GM12801 (cell line): ENCODE measurements at regions not wholly inside any gene's neighbourhood (a gene's known extent, or its start where the extent isn't known, plus 50 kb on each side); places are given as distances from the start of the nearest gene placed in this dataset.

Experiments used
- CTCF ChIP-seq: IDR thresholded peaks from one replicate; pipeline ENCODE4 v1.5.1; 2011; ENCODE audit warnings: control low read depth; ENCODE audit not compliant: insufficient read length; ENCODE audit errors: extremely low read depth

DNA sequence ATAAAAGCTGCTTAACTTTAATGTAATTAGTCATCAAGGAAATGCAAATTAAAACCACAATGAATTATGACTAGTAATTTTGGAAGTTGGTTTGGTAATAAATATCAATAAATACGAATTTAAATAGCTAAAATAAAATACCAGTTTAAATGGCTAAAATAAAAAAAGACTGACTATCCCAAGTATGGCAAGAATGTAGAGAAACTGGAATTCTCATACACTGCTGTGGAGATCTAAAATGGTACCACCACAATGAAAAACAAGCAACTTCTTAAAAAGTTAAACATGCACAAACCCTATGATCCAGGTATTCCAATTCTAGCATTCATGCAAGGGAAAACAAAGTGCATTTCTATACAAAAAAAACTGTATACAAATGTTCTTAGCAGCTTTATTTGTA lies 382.6 kb upstream of the NR5A2 start:
- no peak for TF ChIP-seq CTCF

- TF ChIP-seq CTCF, result no peak
These were observed 380.7 kb upstream of the NR5A2 start for GRCh38 chr1:199646761-199647160.

GRCh38 chr1:199657449-199657848 lies 370.1 kb upstream of the NR5A2 start:
- TF ChIP-seq CTCF, result no peak

GRCh38 chr1:199660071-199660470 lies 367.4 kb upstream of the NR5A2 start:
- TF ChIP-seq CTCF, result no peak

DNA sequence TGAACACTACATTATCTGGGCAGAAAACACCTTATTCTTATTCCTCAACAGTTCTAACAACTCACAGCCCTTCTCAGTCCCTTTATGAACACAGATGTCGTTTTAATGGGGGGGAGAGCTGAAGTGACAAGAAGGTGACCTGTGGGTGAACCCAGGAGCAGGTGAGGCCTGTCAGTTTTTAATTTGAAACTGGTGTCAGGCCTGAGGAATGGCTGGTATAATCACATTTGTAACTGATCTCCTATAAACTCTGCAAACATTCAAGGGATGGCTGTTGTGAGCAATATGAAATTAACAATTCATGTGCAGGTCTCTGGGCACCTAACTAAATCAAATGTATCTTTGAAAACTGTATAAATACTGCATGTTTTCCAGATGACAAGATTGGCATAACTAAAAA lies 362.1 kb upstream of the NR5A2 start:
- no peak for TF ChIP-seq CTCF

DNA sequence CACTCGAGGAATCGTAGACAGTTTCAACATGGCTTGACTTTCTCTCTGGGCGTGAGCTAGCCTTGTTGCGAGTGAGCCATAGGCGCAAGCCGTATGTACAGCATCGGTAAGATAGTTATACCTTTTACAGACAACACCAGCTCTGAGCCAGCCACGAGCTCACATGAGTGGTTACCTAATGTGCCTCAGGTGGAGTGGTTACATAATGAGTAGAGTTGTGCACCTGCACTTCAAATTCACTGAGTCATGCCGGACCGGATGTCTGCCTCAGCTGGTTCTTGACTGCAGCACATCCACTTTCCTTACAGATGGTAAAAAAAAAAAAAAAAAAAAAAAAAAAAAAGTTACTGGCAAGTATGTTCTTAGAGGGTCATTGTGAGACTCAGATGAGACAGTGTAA lies 360.4 kb upstream of the NR5A2 start:
- TF ChIP-seq CTCF, result no peak

DNA sequence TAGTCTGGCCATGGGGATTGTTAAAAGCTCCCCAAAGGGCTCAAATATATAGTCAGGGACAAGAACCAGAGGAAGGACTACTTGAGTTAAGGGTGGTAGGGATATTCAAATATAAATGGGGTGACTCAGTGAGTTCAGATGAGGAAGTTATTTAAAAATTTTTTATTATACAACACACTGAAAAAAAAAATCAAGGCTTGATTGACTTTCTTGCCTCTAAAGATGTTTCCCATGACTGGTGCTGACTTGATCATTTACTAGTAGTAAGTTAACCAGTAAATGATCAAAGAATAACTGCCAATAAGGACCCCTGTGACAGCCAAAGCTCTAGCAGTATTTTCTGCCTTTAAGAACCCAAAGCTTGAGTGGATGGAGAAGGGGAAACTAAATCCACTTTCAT lies 357.6 kb upstream of the NR5A2 start:
- TF ChIP-seq CTCF, result no peak

- TF ChIP-seq CTCF, result no peak
These were observed 355.8 kb upstream of the NR5A2 start for GRCh38 chr1:199671684-199672083.
